ENCODE measurements at regions not wholly inside any gene's neighbourhood (a gene's known extent, or its start where the extent isn't known, plus 50 kb on each side); places are given as distances from the start of the nearest gene placed in this dataset.

DNA sequence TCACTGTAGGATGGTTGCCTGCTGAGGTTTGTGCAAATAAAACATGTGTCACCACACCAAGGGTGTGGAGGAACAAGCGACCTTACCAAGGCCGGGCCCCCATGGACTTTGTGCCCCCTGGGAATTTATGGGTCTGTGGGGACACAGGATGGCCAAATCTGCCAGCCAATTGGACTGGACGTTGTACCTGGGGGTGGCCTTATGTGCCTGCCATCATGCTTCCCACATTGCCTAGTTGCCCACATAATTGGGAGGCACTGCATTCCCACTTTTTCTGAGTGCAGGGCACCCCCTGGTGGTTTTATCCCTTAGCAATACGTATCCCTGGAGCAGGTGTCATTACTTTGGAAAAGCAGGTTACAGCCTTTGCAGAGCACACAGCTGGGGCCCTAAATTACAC is 92.6 kb upstream of the TMPO start:
- intact Hi-C loops (cut with micrococcal nuclease) = loop anchor here in 1 of 2 donors (5.0 kb wide), 1 partner anchor 94 kb away; the partner anchor contains the start of gene TMPO
- no peaks in the 10 kb centered on the region for H3K36me3 Mint-ChIP-seq

DNA sequence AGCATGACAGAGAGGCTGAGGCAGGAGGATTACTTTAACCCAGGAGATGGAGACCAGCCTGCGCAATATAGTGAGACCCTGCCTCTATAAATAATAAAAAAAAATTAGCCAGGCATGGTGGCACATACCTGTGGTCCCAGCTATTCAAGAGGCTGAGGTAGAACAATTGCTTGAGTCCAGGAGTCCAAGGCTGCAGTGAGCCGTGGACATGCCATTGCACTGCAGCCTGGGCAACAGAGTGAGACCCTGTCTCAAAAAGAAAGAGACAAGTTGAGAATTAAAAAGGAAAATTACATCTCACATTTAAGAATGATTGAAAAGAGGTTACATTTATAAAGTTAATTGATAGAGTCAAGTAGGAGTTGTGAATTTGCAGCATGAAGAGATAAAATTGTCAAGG is 91.4 kb upstream of the TMPO start:
- H3K9ac ChIP-seq (ENCODE audit: insufficient read depth, low read length, poor library complexity, severe bottlenecking) = no peak overlapping the region
- no peaks in the 10 kb centered on the region for H3K27me3 ChIP-seq (ENCODE audit: control insufficient read depth in 2 of 2, insufficient read depth in 2 of 2, low read length in 2 of 2)
- no peak for DNase-seq
- intact Hi-C loops (cut with micrococcal nuclease) = loop anchor here (2.0 to 5.0 kb wide), 2 partner anchors 91 to 93 kb away; partner anchors contain the start of gene TMPO (in 2 of the 2)
- Mint-ChIP-seq H3K27ac (peak overlapping the region in 1 of 7 donors; percentile 8), H3K4me3 (no peak overlapping the region), H3K4me1 (peaks cover 14% of the 10 kb centered on the region), H3K27me3 (ENCODE audit: low read depth in 3 of 3) (peaks cover 2 to 7% (median 5%) of the 10 kb centered on the region in 3 donors), H3K9me3 (no peaks in the 10 kb centered on the region), H3K36me3 (no peaks in the 10 kb centered on the region)
- H3K36me3 ChIP-seq (replicated peaks in 1 of 2; ENCODE audit: control insufficient read depth in 1 of 2, insufficient read depth in 2 of 2, low read length in 2 of 2) = no peaks in the 10 kb centered on the region
- TF ChIP-seq, protein P1, sequence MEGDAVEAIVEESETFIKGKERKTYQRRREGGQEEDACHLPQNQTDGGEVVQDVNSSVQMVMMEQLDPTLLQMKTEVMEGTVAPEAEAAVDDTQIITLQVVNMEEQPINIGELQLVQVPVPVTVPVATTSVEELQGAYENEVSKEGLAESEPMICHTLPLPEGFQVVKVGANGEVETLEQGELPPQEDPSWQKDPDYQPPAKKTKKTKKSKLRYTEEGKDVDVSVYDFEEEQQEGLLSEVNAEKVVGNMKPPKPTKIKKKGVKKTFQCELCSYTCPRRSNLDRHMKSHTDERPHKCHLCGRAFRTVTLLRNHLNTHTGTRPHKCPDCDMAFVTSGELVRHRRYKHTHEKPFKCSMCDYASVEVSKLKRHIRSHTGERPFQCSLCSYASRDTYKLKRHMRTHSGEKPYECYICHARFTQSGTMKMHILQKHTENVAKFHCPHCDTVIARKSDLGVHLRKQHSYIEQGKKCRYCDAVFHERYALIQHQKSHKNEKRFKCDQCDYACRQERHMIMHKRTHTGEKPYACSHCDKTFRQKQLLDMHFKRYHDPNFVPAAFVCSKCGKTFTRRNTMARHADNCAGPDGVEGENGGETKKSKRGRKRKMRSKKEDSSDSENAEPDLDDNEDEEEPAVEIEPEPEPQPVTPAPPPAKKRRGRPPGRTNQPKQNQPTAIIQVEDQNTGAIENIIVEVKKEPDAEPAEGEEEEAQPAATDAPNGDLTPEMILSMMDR (IDR thresholded peaks at IDR 0.05) = no peak
- no peak overlapping the region for H2AFZ ChIP-seq (ENCODE audit: insufficient read depth, low read depth, low read length, poor library complexity, severe bottlenecking)
- H3K79me2 ChIP-seq (ENCODE audit: insufficient read depth, low read length) = no peaks in the 10 kb centered on the region
- WGBS (ENCODE audit: insufficient coverage) = no CpG with 5 or more reads among the region's 2 CpGs
- H3K4me1 ChIP-seq (ENCODE audit: control insufficient read depth in 1 of 2, insufficient read depth in 2 of 2, low read length in 2 of 2) = peaks cover 4 to 13% of the 10 kb centered on the region in 2 donors
- H3K4me2 ChIP-seq (replicated peaks; ENCODE audit: extremely low read depth, low read length, poor library complexity, severe bottlenecking) = no peak overlapping the region
- no peak overlapping the region for H3K27ac ChIP-seq (ENCODE audit: low read depth in 1 of 2, low read length in 2 of 2)
- H3K9me3 ChIP-seq (replicated peaks in 1 of 2; ENCODE audit: control insufficient read depth in 1 of 2, insufficient read depth in 1 of 2, low read length in 2 of 2) = no peaks in the 10 kb centered on the region
- no peak overlapping the region for H3K4me3 ChIP-seq (replicated peaks in 1 of 3; ENCODE audit: low read depth in 2 of 3, low read length in 3 of 3)
- H4K20me1 ChIP-seq (ENCODE audit: insufficient read depth, low read length) = no peaks in the 10 kb centered on the region

More for the DNA sequence above, 92.6 kb upstream of the TMPO start:
- Mint-ChIP-seq H3K9me3 (no peaks in the 10 kb centered on the region), H3K27ac (no peak overlapping the region), H3K27me3 (ENCODE audit: low read depth in 3 of 3) (peaks cover 2 to 7% (median 7%) of the 10 kb centered on the region in 3 donors), H3K4me3 (no peak overlapping the region), H3K4me1 (peaks cover 25% of the 10 kb centered on the region)
- H3K9me3 ChIP-seq (replicated peaks in 1 of 2; ENCODE audit: control insufficient read depth in 1 of 2, insufficient read depth in 1 of 2, low read length in 2 of 2) = no peaks in the 10 kb centered on the region
- no peaks in the 10 kb centered on the region for H3K27me3 ChIP-seq (ENCODE audit: control insufficient read depth in 2 of 2, insufficient read depth in 2 of 2, low read length in 2 of 2)
- H3K4me1 ChIP-seq (ENCODE audit: control insufficient read depth in 1 of 2, insufficient read depth in 2 of 2, low read length in 2 of 2) = peaks cover 16 to 24% of the 10 kb centered on the region in 2 donors
- 100% methylated on average over 3 of the region's 4 CpGs for WGBS (ENCODE audit: insufficient coverage)
- DNase-seq = no peak
- H3K9ac ChIP-seq (ENCODE audit: insufficient read depth, low read length, poor library complexity, severe bottlenecking) = no peak overlapping the region
- no peaks in the 10 kb centered on the region for H3K36me3 ChIP-seq (replicated peaks in 1 of 2; ENCODE audit: control insufficient read depth in 1 of 2, insufficient read depth in 2 of 2, low read length in 2 of 2)
- H3K4me2 ChIP-seq (replicated peaks; ENCODE audit: extremely low read depth, low read length, poor library complexity, severe bottlenecking) = no peak overlapping the region
- no peak overlapping the region for H3K27ac ChIP-seq (ENCODE audit: low read depth in 1 of 2, low read length in 2 of 2)
- no peaks in the 10 kb centered on the region for H3K79me2 ChIP-seq (ENCODE audit: insufficient read depth, low read length)
- TF ChIP-seq, protein P1 (IDR thresholded peaks at IDR 0.05) = no peak
- H3K4me3 ChIP-seq (replicated peaks in 1 of 3; ENCODE audit: low read depth in 2 of 3, low read length in 3 of 3) = no peak overlapping the region
- no peaks in the 10 kb centered on the region for H4K20me1 ChIP-seq (ENCODE audit: insufficient read depth, low read length)
- no peak overlapping the region for H2AFZ ChIP-seq (ENCODE audit: insufficient read depth, low read depth, low read length, poor library complexity, severe bottlenecking)
